ENCODE measurements at regions not wholly inside any gene's neighbourhood (a gene's known extent, or its start where the extent isn't known, plus 50 kb on each side); places are given as distances from the start of the nearest gene placed in this dataset.

DNA sequence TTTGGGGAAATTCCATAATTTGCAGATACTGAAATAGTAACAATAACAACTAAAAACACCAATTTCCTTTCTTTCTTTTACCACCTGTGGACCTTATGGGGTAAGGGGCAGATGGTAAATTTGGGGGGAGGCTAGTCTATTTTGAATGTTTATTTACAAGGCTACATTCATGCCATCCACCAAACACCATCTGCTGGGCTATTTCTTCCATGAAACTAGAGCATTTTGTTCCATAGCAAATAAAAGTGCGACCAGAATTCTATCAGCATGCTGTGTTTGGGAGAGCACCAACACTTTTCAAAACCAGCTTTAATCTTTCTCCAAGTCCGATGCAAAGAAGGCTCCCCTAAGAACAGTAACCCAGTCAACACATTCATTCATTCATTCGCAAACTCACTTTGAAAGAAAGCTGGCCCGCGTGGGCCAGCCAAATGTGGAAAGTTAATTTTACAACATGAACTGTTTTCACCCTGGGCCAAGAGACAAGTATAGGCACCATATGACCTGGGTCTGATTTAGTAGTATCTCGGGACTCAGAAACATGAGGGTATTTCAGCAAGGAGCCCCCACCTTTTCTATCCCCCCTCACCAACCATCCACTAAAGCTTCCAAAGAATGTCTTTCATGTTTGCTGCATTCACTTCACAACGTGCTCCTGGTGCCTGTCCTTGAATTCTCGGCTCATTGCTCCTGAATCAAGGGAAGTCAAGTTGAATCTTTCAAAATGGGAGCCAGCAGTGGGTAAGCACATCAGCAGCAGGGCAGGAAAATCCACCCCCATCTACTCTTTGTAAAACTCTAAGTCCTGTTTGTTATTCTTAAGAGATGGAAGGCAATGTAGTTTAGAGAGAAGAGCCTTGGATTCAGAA lies 210.6 kb downstream of the C1D start:
- TF ChIP-seq SREBF2 (IDR thresholded peaks at IDR 0.05) (no peak), RARB (CRISPR knock-in tag; IDR thresholded peaks at IDR 0.05) (no peak), KDM1A (IDR thresholded peaks at IDR 0.05; ENCODE audit: low read depth) (no peak), HES2 (IDR thresholded peaks at IDR 0.05) (no peak), ZC3H11A (IDR thresholded peaks at IDR 0.05) (no peak), NFE2L2 (conservative IDR thresholded peaks at IDR 0.05; ENCODE audit: low read length) (no peak), SMC3 (IDR thresholded peaks at IDR 0.05) (no peak), BHLHE40 (IDR thresholded peaks at IDR 0.05; ENCODE audit: low read depth, low read length) (no peak), NPAS2 (CRISPR knock-in tag; IDR thresholded peaks at IDR 0.05; ENCODE audit: borderline replicate concordance) (no peak), MYC (IDR thresholded peaks at IDR 0.05; ENCODE audit: borderline replicate concordance, low read length) (no peak), MAFK (IDR thresholded peaks at IDR 0.05; ENCODE audit: partially characterized antibody) (no peak), HDAC2 (IDR thresholded peaks at IDR 0.05) (no peak), ESRRA (IDR thresholded peaks at IDR 0.05; ENCODE audit: borderline replicate concordance, low read length) (no peak), HEYL (CRISPR knock-in tag; IDR thresholded peaks at IDR 0.05) (no peak)
- TF ChIP-seq, protein P1, sequence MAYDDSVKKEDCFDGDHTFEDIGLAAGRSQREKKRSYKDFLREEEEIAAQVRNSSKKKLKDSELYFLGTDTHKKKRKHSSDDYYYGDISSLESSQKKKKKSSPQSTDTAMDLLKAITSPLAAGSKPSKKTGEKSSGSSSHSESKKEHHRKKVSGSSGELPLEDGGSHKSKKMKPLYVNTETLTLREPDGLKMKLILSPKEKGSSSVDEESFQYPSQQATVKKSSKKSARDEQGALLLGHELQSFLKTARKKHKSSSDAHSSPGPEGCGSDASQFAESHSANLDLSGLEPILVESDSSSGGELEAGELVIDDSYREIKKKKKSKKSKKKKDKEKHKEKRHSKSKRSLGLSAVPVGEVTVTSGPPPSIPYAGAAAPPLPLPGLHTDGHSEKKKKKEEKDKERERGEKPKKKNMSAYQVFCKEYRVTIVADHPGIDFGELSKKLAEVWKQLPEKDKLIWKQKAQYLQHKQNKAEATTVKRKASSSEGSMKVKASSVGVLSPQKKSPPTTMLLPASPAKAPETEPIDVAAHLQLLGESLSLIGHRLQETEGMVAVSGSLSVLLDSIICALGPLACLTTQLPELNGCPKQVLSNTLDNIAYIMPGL (CRISPR knock-in tag; IDR thresholded peaks at IDR 0.05; ENCODE audit: borderline replicate concordance): no peak
- no peak overlapping the region for H3K4me2 ChIP-seq
- FAIRE-seq (no peak), DNase-seq (ENCODE audit: low read depth in 1 of 2, low spot score in 1 of 2) (no peak), ATAC-seq (no peak)
- H3K27ac ChIP-seq: no peak overlapping the region
- ChIA-PET POLR2A (interaction anchor here (0.6 kb wide), 1 partner anchor 1872 kb away, joined by 6 read pairs; no protein-coding TSS in a partner anchor), CTCF (interaction anchor here (0.9 to 2.4 kb wide), 3 partner anchors 11 to 1188 kb away, joined by 3 to 16 read pairs (median 3); no protein-coding TSS in a partner anchor)
- H3K4me1 ChIP-seq: no peaks in the 10 kb centered on the region
- 39% methylated on average over 8 of the region's 8 CpGs for WGBS (ENCODE audit: missing lambda C conversion rate)
- no peak overlapping the region for H3K4me3 ChIP-seq
- H3K9me3 ChIP-seq: no peaks in the 10 kb centered on the region

DNA sequence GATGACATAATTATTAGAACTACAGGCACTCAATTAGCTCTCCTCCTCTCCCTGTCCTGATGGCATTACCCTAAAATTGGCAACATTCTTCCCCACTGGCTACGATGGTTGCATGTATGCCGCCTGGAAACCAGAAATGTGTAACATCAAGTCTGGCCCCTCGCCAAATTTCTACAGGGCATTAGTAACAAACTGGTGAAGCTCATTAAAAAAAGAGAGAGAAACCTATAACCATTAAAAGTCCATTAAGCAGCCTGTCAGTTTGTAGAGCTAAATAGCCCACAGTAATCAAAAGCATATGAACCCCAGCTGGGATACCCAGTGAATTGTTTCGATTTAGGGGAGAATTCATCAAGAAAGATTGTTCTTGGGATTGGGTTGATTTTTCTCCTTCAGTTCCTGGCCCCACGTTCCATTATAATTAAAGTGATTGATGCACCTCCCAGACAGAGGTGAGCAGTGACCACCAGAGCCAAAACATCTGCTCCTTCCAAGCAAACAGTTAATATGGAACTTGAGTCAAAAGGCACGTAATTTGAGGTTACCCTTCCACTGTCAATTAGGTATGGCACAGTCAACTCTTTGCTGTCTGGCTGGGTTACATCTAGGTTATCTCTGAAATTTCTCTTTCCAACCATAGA lies 208.6 kb downstream of the C1D start:
- ATAC-seq: no peak
- H3K27ac ChIP-seq: no peak overlapping the region
- POLR2A ChIA-PET: no interaction called here
- H3K4me1 ChIP-seq: no peaks in the 10 kb centered on the region
- CTCF ChIA-PET: interaction anchor here (1.2 to 2.4 kb wide), 4 partner anchors 8 to 17 kb away, joined by 3 to 16 read pairs (median 8); no protein-coding TSS in a partner anchor
- no peak for TF ChIP-seq NFE2L2 (conservative IDR thresholded peaks at IDR 0.05; ENCODE audit: low read length)
- TF ChIP-seq MAFK (IDR thresholded peaks at IDR 0.05; ENCODE audit: partially characterized antibody): no peak
- no peak for TF ChIP-seq EHMT2 (IDR thresholded peaks at IDR 0.05; ENCODE audit: low read depth)
- no peak for TF ChIP-seq HOXA7 (CRISPR knock-in tag; IDR thresholded peaks at IDR 0.05)
- no peak for TF ChIP-seq RNF2 (IDR thresholded peaks at IDR 0.05; ENCODE audit: borderline replicate concordance, low read depth)
- no peak for TF ChIP-seq ZFP36 (IDR thresholded peaks at IDR 0.05; ENCODE audit: borderline replicate concordance, partially characterized antibody)
- TF ChIP-seq MAZ (IDR thresholded peaks at IDR 0.05; ENCODE audit: borderline replicate concordance, low read depth, low read length): no peak
- TF ChIP-seq E2F6 (IDR thresholded peaks at IDR 0.05; ENCODE audit: borderline replicate concordance, low read depth): no peak
- TF ChIP-seq CBX8 (IDR thresholded peaks at IDR 0.05): no peak
- TF ChIP-seq POLR2A (IDR thresholded peaks at IDR 0.05; ENCODE audit: low read length): no peak
- TF ChIP-seq CHD4 (IDR thresholded peaks at IDR 0.05; ENCODE audit: borderline replicate concordance): no peak
- TF ChIP-seq, protein P2, sequence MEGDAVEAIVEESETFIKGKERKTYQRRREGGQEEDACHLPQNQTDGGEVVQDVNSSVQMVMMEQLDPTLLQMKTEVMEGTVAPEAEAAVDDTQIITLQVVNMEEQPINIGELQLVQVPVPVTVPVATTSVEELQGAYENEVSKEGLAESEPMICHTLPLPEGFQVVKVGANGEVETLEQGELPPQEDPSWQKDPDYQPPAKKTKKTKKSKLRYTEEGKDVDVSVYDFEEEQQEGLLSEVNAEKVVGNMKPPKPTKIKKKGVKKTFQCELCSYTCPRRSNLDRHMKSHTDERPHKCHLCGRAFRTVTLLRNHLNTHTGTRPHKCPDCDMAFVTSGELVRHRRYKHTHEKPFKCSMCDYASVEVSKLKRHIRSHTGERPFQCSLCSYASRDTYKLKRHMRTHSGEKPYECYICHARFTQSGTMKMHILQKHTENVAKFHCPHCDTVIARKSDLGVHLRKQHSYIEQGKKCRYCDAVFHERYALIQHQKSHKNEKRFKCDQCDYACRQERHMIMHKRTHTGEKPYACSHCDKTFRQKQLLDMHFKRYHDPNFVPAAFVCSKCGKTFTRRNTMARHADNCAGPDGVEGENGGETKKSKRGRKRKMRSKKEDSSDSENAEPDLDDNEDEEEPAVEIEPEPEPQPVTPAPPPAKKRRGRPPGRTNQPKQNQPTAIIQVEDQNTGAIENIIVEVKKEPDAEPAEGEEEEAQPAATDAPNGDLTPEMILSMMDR (IDR thresholded peaks at IDR 0.05): no peak
- TF ChIP-seq TFCP2L1 (CRISPR knock-in tag; IDR thresholded peaks at IDR 0.05): no peak
- no peak for TF ChIP-seq USF2 (IDR thresholded peaks at IDR 0.05)
- TF ChIP-seq HEYL (CRISPR knock-in tag; IDR thresholded peaks at IDR 0.05): no peak
- no peak for TF ChIP-seq POLR2AphosphoS2 (conservative IDR thresholded peaks at IDR 0.05; ENCODE audit: low read length)
- no peak for FAIRE-seq
- no peaks in the 10 kb centered on the region for H3K9me3 ChIP-seq
- no peak overlapping the region for H3K4me3 ChIP-seq
- 31% methylated on average over 6 of the region's 6 CpGs for WGBS (ENCODE audit: missing lambda C conversion rate)
- H3K4me2 ChIP-seq: no peak overlapping the region
- no peak for DNase-seq (ENCODE audit: low read depth in 1 of 2, low spot score in 1 of 2)
